OCI-LY7 (cell line): ENCODE measurements at regions not wholly inside any gene's neighbourhood (a gene's known extent, or its start where the extent isn't known, plus 50 kb on each side); places are given as distances from the start of the nearest gene placed in this dataset.

Source experiments
- CTCF ChIP-seq: fragments of 200-600 bp; sonication (generic); conservative IDR thresholded peaks from 2 replicates; pipeline ENCODE4 v1.5.1; 2014; ENCODE audit warnings: mild to moderate bottlenecking, antibody characterized with exemption, low read length, moderate library complexity, mixed read lengths
- EZH2phosphoT487 ChIP-seq: fragments of 200-600 bp; sonication (generic); IDR thresholded peaks from 2 replicates; pipeline ENCODE4 v1.6.1; 2018; ENCODE audit warnings: low read depth, borderline replicate concordance, mild to moderate bottlenecking, mixed run types, antibody characterized with exemption, low read length, moderate library complexity, mixed read lengths

GRCh38 chr5:85576666-85577065, 1041.1 kb upstream of the COX7C start:
- TF ChIP-seq CTCF (no peak), EZH2phosphoT487 (no peak)
